HEK293 (cell line): ENCODE measurements at regions not wholly inside any gene's neighbourhood (a gene's known extent, or its start where the extent isn't known, plus 50 kb on each side); places are given as distances from the start of the nearest gene placed in this dataset.

Experiments
- FEZF1 ChIP-seq: fragments of 450-650 bp; formaldehyde crosslinking; IDR thresholded peaks from 2 replicates; pipeline ENCODE4 v1.5.1; 2016; ENCODE audit warnings: missing biosample characterization, missing genetic modification characterization
- KLF9 ChIP-seq: fragments of 450-650 bp; formaldehyde crosslinking; IDR thresholded peaks from 2 replicates; pipeline ENCODE4 v1.5.1; 2016; ENCODE audit warnings: missing biosample characterization, missing genetic modification characterization, low read depth
- SCRT1 ChIP-seq: fragments of 450-650 bp; formaldehyde crosslinking; IDR thresholded peaks from 2 replicates; pipeline ENCODE4 v1.5.1; 2016; ENCODE audit warnings: missing biosample characterization, missing genetic modification characterization, borderline replicate concordance
- TRIM28 ChIP-seq: IDR thresholded peaks from 2 replicates; pipeline ENCODE4 v1.6.1; 2011; ENCODE audit warnings: low read length, control low read depth, borderline replicate concordance
- YY1 ChIP-seq: fragments of 450-650 bp; formaldehyde crosslinking; IDR thresholded peaks from 2 replicates; pipeline ENCODE4 v1.5.1; 2018; ENCODE audit warnings: missing biosample characterization, missing genetic modification characterization
- ZFP3 ChIP-seq: fragments of 450-650 bp; formaldehyde crosslinking; IDR thresholded peaks from 2 replicates; pipeline ENCODE4 v1.5.1; 2016; ENCODE audit warnings: low read depth, missing biosample characterization, missing genetic modification characterization
- ZNF169 ChIP-seq: fragments of 450-650 bp; formaldehyde crosslinking; IDR thresholded peaks from 2 replicates; pipeline ENCODE4 v1.5.1; 2016; ENCODE audit warnings: missing biosample characterization, missing genetic modification characterization
- ZNF362 ChIP-seq: fragments of 450-650 bp; formaldehyde crosslinking; IDR thresholded peaks from 2 replicates; pipeline ENCODE4 v1.5.1; 2016; ENCODE audit warnings: missing biosample characterization, missing genetic modification characterization
- ZNF529 ChIP-seq: fragments of 450-650 bp; formaldehyde crosslinking; IDR thresholded peaks from 2 replicates; pipeline ENCODE4 v1.5.1; 2017; ENCODE audit warnings: missing genetic modification characterization, missing biosample characterization; ENCODE audit not compliant: insufficient replicate concordance
- ZNF596 ChIP-seq: fragments of 450-650 bp; IDR thresholded peaks from 2 replicates; pipeline ENCODE4 v1.5.0; 2018; ENCODE audit warnings: missing biosample characterization, mild to moderate bottlenecking, missing genetic modification characterization, moderate library complexity
- ZNF701 ChIP-seq: fragments of 450-650 bp; formaldehyde crosslinking; IDR thresholded peaks from 2 replicates; pipeline ENCODE4 v1.5.1; 2016; ENCODE audit warnings: missing biosample characterization, missing genetic modification characterization
- TF ChIP-seq, protein P1 (sequence below): fragments of 450-650 bp; formaldehyde crosslinking; IDR thresholded peaks from 2 replicates; pipeline ENCODE4 v1.5.1; 2016; ENCODE audit warnings: missing biosample characterization, missing genetic modification characterization
- TF ChIP-seq, protein P2 (sequence below): fragments of 450-650 bp; formaldehyde crosslinking; IDR thresholded peaks from 2 replicates; pipeline ENCODE4 v1.5.1; 2016; ENCODE audit warnings: missing biosample characterization, missing genetic modification characterization
- TF ChIP-seq, protein P3 (sequence below): fragments of 450-650 bp; formaldehyde crosslinking; IDR thresholded peaks from 2 replicates; pipeline ENCODE4 v1.5.1; 2016; ENCODE audit warnings: missing biosample characterization, missing genetic modification characterization

DNA sequence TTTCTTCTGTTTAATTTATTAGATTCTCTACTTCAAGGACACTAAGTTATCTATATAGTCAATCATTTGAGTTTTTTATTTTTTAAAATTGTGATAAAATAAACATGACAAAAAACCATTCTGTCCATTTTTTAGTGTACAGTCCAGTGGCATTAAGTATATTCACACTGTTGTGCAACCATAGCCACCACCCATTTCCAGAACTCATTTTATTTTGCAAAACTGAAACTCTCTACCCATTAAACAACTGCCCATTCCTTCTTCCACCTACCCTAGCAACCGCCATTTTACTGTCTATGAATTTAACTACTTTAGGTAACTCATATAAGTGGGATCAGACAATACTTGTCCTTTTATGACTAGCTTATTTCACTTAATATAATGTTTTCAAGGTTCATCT is 275.6 kb downstream of the SH3GL2 start:
- no peak for TF ChIP-seq SCRT1 (tag by site-specific recombination)
- TF ChIP-seq TRIM28, result no peak
- no peak for TF ChIP-seq ZNF529 (tag by site-specific recombination)
- TF ChIP-seq, protein P1, sequence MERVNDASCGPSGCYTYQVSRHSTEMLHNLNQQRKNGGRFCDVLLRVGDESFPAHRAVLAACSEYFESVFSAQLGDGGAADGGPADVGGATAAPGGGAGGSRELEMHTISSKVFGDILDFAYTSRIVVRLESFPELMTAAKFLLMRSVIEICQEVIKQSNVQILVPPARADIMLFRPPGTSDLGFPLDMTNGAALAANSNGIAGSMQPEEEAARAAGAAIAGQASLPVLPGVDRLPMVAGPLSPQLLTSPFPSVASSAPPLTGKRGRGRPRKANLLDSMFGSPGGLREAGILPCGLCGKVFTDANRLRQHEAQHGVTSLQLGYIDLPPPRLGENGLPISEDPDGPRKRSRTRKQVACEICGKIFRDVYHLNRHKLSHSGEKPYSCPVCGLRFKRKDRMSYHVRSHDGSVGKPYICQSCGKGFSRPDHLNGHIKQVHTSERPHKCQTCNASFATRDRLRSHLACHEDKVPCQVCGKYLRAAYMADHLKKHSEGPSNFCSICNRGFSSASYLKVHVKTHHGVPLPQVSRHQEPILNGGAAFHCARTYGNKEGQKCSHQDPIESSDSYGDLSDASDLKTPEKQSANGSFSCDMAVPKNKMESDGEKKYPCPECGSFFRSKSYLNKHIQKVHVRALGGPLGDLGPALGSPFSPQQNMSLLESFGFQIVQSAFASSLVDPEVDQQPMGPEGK, result no peak
- TF ChIP-seq ZNF596, result no peak
- no peak for TF ChIP-seq ZNF701 (tag by site-specific recombination)
- no peak for TF ChIP-seq YY1 (tag by site-specific recombination)
- TF ChIP-seq, protein P2, sequence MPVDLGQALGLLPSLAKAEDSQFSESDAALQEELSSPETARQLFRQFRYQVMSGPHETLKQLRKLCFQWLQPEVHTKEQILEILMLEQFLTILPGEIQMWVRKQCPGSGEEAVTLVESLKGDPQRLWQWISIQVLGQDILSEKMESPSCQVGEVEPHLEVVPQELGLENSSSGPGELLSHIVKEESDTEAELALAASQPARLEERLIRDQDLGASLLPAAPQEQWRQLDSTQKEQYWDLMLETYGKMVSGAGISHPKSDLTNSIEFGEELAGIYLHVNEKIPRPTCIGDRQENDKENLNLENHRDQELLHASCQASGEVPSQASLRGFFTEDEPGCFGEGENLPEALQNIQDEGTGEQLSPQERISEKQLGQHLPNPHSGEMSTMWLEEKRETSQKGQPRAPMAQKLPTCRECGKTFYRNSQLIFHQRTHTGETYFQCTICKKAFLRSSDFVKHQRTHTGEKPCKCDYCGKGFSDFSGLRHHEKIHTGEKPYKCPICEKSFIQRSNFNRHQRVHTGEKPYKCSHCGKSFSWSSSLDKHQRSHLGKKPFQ, result no peak
- TF ChIP-seq ZFP3 (tag by site-specific recombination), result no peak
- TF ChIP-seq FEZF1 (tag by site-specific recombination), result no peak
- TF ChIP-seq, protein P3, sequence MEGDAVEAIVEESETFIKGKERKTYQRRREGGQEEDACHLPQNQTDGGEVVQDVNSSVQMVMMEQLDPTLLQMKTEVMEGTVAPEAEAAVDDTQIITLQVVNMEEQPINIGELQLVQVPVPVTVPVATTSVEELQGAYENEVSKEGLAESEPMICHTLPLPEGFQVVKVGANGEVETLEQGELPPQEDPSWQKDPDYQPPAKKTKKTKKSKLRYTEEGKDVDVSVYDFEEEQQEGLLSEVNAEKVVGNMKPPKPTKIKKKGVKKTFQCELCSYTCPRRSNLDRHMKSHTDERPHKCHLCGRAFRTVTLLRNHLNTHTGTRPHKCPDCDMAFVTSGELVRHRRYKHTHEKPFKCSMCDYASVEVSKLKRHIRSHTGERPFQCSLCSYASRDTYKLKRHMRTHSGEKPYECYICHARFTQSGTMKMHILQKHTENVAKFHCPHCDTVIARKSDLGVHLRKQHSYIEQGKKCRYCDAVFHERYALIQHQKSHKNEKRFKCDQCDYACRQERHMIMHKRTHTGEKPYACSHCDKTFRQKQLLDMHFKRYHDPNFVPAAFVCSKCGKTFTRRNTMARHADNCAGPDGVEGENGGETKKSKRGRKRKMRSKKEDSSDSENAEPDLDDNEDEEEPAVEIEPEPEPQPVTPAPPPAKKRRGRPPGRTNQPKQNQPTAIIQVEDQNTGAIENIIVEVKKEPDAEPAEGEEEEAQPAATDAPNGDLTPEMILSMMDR (tag by site-specific recombination), result no peak
- no peak for TF ChIP-seq ZNF362 (tag by site-specific recombination)
- TF ChIP-seq ZNF169 (tag by site-specific recombination), result no peak
- no peak for TF ChIP-seq KLF9
